SH-SY5Y (cell line): ENCODE measurements at regions not wholly inside any gene's neighbourhood (a gene's known extent, or its start where the extent isn't known, plus 50 kb on each side); places are given as distances from the start of the nearest gene placed in this dataset.

Experiments used
- GATA2 ChIP-seq: IDR thresholded peaks from 2 replicates; pipeline ENCODE4 v1.6.1; 2011; ENCODE audit warnings: mild to moderate bottlenecking, low read depth, low read length
- GATA3 ChIP-seq: IDR thresholded peaks from 2 replicates; pipeline ENCODE4 v1.6.1; 2011; ENCODE audit warnings: low read depth, mild to moderate bottlenecking, low read length, moderate library complexity

- no peak for TF ChIP-seq GATA2
- no peak for TF ChIP-seq GATA3
Measured at GRCh38 chr4:181643466-181643865, 599.7 kb upstream of the TENM3 start.
